ENCODE measurements at regions not wholly inside any gene's neighbourhood (a gene's known extent, or its start where the extent isn't known, plus 50 kb on each side); places are given as distances from the start of the nearest gene placed in this dataset.

DNA sequence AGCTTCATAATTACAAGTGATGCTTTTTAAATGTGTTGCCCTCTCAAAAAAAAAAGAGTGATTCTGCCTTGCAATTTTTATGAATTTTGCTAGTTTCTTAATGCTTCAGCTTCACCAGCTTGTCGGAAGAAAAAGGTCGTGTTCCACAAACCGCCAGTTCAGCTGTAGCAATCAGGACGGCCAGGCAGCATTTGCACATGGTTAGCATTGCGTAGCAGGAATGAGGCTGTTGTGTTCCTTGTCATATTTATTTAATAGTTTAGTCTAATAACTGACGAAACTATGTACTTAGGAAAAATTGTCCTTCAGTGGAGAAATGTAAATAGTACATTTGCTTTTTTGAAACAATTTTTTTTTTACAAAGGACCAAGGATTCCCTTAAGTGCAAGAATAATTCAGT is 64.9 kb upstream of the SELENOK start:
- no peak for DNase-seq
- TF ChIP-seq POLR2A (IDR thresholded peaks at IDR 0.05; ENCODE audit: low read length), result no peak
- no peak for TF ChIP-seq GATA1 (IDR thresholded peaks at IDR 0.05; ENCODE audit: low read depth, low read length)

DNA sequence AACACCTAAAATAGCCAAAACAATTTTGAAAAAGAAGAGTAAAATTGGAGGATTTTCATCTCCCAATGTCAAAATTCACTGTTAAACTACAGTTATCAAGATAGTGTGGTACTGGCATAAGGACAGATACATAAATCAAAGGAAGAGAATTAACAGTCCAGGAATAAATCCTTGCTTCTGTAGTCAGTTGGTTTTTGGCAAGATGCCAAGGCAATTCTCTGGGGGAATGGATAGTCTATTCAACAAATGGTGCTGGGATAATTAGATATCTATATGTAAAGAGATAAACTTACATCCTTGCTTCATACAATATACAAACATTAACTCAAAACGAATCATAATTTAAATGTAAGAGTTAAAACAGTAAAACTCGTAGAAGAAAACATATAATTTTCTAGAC is 57.9 kb upstream of the SELENOK start:
- TF ChIP-seq GATA1 (IDR thresholded peaks at IDR 0.05; ENCODE audit: low read depth, low read length), result no peak
- no peak for TF ChIP-seq POLR2A (IDR thresholded peaks at IDR 0.05; ENCODE audit: low read length)
- DNase-seq, result no peak

DNA sequence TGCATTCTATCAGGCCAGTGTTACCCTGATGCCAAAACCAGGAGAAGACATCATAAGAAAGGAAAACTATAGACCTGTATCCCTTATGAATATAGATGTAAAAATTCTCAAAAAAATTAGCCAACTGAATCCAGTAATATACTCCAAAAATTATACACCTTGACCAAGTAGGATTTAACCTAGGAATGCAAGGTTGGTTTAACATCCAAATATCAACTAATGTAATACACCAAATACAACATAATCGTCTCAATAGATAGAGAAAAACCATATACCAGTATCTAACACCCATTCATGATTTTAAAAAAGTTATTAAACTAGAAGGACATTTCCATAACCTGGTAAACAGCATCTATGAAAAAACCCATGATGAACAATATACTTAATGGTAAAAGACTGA is 56.5 kb upstream of the SELENOK start:
- DNase-seq, result no peak
- no peak for TF ChIP-seq GATA1 (IDR thresholded peaks at IDR 0.05; ENCODE audit: low read depth, low read length)

GRCh38 chr3:53944028-53944427 is 52.4 kb upstream of the SELENOK start:
- DNase-seq, result peak; percentile 6 to 10
- TF ChIP-seq GATA1 (IDR thresholded peaks at IDR 0.05; ENCODE audit: low read depth, low read length), result no peak
- TF ChIP-seq POLR2A (IDR thresholded peaks at IDR 0.05; ENCODE audit: low read length), result no peak

DNA sequence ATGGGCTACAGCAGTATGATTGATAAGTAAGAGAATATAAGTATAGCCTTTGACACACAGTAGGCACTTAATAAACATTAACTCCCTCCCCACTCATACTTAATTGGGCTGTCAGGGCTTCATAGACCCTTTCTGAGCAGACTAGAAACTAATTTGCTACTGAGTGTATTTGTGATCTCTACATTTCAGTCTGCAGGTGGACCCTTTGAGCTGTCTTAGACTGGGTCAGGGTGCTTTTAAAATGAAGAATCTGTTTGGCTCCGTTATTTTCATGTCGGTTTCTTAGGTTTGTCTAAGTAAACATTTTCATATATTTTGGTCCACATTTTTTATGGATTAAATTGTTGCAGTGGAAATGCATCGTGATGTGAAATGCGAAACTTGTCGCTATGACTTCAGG is 50.3 kb upstream of the SELENOK start:
- TF ChIP-seq POLR2A (IDR thresholded peaks at IDR 0.05; ENCODE audit: low read length) (no peak), GATA1 (IDR thresholded peaks at IDR 0.05; ENCODE audit: low read depth, low read length) (no peak)
- DNase-seq, result no peak
